Stimulated activated effector memory CD8-positive, alpha-beta T cell treated with anti-CD3 and anti-CD28 coated beads, Interleukin-12 subunit alpha, Interleukin-12 subunit beta, amount 100 ng/mL, for 72 hours (primary cell): ENCODE measurements at regions not wholly inside any gene's neighbourhood (a gene's known extent, or its start where the extent isn't known, plus 50 kb on each side); places are given as distances from the start of the nearest gene placed in this dataset.
"Not testable (repeated sequence)": the region's sequence is repeated elsewhere in the genome, so short reads cannot be mapped to it uniquely, and the experiment has no call there.

Source experiments
- ATAC-seq: fragments of 150-1000 bp; cut with Tn5 transposase; 2 replicates; pipeline ENCODE4 v1.10.0; 2021
- DNase-seq, 2 donors: peaks; one replicate each; pipeline ENCODE4 v3.0.0; 2021 to 2022; ENCODE audit warnings: low spot score in 2 of 2
- H3K27ac Mint-ChIP-seq: one replicate; pipeline ENCODE4 v1.8.0; 2022; ENCODE audit warnings: mild to moderate bottlenecking, mixed read lengths
- H3K36me3 Mint-ChIP-seq: one replicate; pipeline ENCODE4 v1.8.0; 2022; ENCODE audit warnings: mild to moderate bottlenecking, mixed read lengths
- H3K4me1 Mint-ChIP-seq: one replicate; pipeline ENCODE4 v1.8.0; 2022; ENCODE audit warnings: mixed read lengths
- H3K4me3 Mint-ChIP-seq: one replicate; pipeline ENCODE4 v1.8.0; 2022; ENCODE audit warnings: mild to moderate bottlenecking, mixed read lengths
- H3K9me3 Mint-ChIP-seq: one replicate; pipeline ENCODE4 v1.8.0; 2022; ENCODE audit warnings: mixed read lengths

DNA sequence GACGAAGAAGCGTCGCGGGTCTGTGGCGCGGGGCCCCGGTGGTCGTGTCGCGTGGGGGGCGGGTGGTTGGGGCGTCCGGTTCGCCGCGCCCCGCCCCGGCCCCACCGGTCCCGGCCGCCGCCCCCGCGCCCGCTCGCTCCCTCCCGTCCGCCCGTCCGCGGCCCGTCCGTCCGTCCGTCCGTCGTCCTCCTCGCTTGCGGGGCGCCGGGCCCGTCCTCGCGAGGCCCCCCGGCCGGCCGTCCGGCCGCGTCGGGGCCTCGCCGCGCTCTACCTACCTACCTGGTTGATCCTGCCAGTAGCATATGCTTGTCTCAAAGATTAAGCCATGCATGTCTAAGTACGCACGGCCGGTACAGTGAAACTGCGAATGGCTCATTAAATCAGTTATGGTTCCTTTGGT, 1533.5 kb upstream of the TPTE start:
- not testable (repeated sequence) for H3K27ac Mint-ChIP-seq, DNase-seq, ATAC-seq, H3K4me3 Mint-ChIP-seq, H3K36me3 Mint-ChIP-seq
- Mint-ChIP-seq H3K9me3 (peaks cover 25% of the 10 kb centered on the region), H3K4me1 (peaks cover 15% of the 10 kb centered on the region)

DNA sequence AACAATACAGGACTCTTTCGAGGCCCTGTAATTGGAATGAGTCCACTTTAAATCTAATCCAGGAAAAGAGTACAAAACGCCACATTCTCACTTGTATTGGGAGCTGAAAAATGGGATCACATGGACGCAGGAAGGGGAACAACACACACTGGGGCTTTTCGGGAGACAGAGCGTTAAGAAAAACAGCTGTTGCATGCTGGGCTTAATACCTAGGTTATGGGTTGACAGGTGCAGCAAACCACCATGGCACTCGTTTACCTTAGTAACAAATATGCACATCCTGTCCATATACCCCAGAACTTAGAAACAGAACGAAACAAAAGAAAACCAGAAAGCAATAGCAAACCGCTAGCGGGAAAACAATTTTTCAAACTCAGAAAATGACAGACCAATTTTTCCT, 1532.7 kb upstream of the TPTE start:
- Mint-ChIP-seq H3K4me1 (peaks cover 15% of the 10 kb centered on the region), H3K4me3 (no peak overlapping the region), H3K36me3 (no peaks in the 10 kb centered on the region), H3K9me3 (peaks cover 31% of the 10 kb centered on the region), H3K27ac (no peak overlapping the region)
- ATAC-seq (no peak), DNase-seq (no peak)

DNA sequence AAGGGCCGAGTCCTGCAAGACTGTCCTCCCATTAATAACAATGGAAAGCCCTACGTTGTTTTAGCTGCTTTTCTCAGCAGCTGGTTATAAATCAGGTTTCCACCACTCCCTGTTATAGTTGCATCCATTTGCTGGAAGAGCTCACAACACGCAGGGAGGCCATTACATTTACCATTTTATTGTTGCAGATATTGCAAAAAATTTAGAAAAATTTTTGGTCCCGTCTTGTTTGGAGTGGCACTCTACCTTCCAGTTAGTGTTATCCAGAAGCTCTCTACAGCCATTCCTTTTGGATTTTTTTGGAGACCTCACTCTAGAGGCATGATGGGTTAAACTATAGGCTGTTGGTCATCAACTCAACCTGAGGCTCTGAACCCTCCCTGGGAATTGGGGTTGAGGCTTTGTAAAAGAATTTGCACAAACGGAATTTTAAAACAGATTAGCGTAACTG, 1532.1 kb upstream of the TPTE start:
- Mint-ChIP-seq H3K27ac (no peak overlapping the region), H3K4me1 (peaks cover 15% of the 10 kb centered on the region), H3K36me3 (no peaks in the 10 kb centered on the region), H3K9me3 (peaks cover 33% of the 10 kb centered on the region), H3K4me3 (no peak overlapping the region)
- DNase-seq (no peak), ATAC-seq (no peak)

DNA sequence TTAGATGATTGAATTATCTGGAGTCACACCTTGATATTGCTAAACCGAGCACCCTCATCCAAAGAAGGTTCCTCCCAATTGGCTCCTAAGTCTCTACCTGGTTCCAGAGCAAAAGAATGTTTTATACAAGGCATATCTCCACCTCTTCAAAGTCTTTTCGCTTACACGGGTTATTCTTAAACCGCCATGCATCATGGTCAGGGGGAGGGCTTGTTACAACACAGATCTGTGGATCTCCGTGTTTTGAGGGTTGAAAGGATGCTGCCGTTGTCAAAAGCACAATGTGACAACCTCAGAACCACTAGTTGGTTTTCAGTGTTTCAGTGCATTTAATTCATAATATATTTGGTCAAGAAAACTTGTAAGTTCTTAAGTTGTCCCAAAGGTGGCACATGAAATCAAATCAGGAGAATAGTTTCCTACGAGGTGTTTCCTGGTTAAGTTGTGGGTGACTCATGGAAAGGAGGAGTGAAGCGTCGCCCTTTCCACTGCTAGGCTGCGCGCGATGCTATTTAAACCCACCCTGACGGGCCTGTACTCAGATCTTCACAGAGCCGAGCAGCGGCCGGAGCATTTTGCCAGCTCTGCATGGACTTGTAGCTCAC, 1531.6 kb upstream of the TPTE start:
- Mint-ChIP-seq H3K36me3 (no peaks in the 10 kb centered on the region), H3K4me1 (peaks cover 15% of the 10 kb centered on the region), H3K9me3 (peaks cover 34% of the 10 kb centered on the region), H3K4me3 (no peak overlapping the region), H3K27ac (no peak overlapping the region)
- peak; percentile 49 for ATAC-seq
- DNase-seq = no peak

DNA sequence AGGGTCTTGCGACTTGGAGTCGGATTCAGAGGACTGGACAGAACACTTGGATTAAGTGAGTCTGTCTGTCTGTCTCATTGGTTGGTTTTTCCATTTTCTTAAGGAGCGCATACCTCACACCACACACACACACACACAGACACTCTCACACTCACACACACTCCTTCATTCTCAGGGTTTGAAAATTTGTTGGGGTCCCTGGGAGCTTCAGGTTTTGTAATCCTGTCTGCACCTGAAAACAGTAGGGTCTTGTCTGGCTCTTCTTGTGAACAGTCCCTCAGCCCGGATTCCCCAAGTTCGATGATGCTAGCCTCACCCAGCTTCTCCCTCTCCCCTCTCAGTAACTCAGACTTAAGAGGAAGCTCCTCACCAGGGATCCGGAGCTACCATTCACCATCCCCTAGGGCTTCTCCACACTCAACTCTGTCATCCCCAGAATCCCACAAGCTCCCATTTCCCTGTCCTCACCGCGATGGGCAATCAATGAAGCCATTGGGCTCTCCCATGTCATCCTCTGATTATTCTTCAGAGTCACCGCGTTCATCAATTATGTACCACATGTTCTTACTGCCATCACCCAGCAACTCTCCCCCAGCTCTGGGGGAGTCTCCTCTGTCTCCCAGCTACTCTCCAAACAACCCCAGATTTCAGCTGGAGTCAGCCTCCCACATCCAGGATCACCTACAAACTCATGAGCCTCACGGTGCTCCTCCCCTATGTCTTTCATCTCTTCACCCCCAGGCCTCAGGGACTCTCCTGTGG, 1530.9 kb upstream of the TPTE start:
- ATAC-seq (peak; percentile 12), DNase-seq (no peak)
- Mint-ChIP-seq H3K36me3 (no peaks in the 10 kb centered on the region), H3K4me3 (no peak overlapping the region), H3K9me3 (peaks cover 34% of the 10 kb centered on the region), H3K27ac (no peak overlapping the region), H3K4me1 (peaks cover 15% of the 10 kb centered on the region)

DNA sequence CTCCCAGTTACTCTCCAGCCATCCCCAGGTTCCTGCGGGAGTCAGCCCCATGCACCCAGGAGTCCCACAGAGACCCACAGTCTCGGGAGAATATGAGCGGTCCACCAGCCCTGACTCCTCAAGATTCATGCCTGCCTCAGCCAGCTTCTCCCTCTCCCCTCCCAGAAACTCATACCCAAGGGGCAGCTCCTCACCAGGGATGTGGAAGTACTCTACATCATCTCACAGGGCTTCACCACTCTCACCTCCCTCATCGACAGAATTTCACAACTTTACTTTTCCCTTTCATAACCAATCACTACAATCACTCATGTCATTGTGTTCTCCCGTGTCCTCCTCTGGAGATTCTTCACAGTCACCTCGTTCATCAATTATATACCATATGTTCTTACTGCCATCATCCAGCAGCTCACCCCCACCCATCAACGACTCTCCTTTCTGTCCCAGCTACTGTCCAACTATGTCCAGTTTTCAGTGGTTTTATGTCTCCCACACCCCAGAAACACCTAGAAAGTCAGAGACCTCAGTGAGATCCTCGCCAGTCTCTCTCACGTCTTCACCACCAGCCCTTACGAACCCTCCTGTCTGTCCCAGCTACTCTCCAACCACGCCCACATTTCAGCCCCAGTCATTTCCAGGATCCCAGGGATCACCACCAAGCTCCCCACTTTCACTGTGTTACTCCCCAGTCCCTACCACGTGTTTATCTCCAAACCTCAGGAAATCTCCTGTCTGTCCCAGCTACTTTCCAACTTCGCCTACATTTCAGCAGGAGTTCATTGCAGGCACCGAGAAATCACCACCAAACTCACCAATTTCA, 1530.1 kb upstream of the TPTE start:
- Mint-ChIP-seq H3K36me3 (no peaks in the 10 kb centered on the region), H3K4me1 (peaks cover 15% of the 10 kb centered on the region), H3K9me3 (peaks cover 34% of the 10 kb centered on the region), H3K27ac (no peak overlapping the region), H3K4me3 (no peak overlapping the region)
- no peak for ATAC-seq
- DNase-seq = no peak

GRCh38 chr21:8991968-8992621, 1529.3 kb upstream of the TPTE start:
- DNase-seq (no peak), ATAC-seq (peak; percentile 34)
- Mint-ChIP-seq H3K36me3 (no peaks in the 10 kb centered on the region), H3K27ac (no peak overlapping the region), H3K9me3 (peaks cover 37% of the 10 kb centered on the region), H3K4me3 (no peak overlapping the region), H3K4me1 (peaks cover 15% of the 10 kb centered on the region)

- H3K4me3 Mint-ChIP-seq = no peak overlapping the region
- DNase-seq (no peak), ATAC-seq (peak; percentile 44)
- H3K36me3 Mint-ChIP-seq = no peaks in the 10 kb centered on the region
- peaks cover 37% of the 10 kb centered on the region for H3K9me3 Mint-ChIP-seq
- H3K27ac Mint-ChIP-seq = no peak overlapping the region
- peaks cover 15% of the 10 kb centered on the region for H3K4me1 Mint-ChIP-seq
Observed at GRCh38 chr21:8992731-8993174, 1528.6 kb upstream of the TPTE start.

- H3K9me3 Mint-ChIP-seq = peaks cover 37% of the 10 kb centered on the region
- no peak overlapping the region for H3K27ac Mint-ChIP-seq
Observed at GRCh38 chr21:8993284-8993942, 1528.0 kb upstream of the TPTE start.

GRCh38 chr21:8993943-8994639, 1527.3 kb upstream of the TPTE start:
- Mint-ChIP-seq H3K9me3 (peaks cover 37% of the 10 kb centered on the region), H3K36me3 (no peaks in the 10 kb centered on the region), H3K4me3 (no peak overlapping the region), H3K27ac (no peak overlapping the region), H3K4me1 (peaks cover 15% of the 10 kb centered on the region)
- DNase-seq (no peak), ATAC-seq (no peak)

More at GRCh38 chr21:8993284-8993942, 1528.0 kb upstream of the TPTE start:
- Mint-ChIP-seq H3K4me1 (peaks cover 15% of the 10 kb centered on the region), H3K36me3 (no peaks in the 10 kb centered on the region), H3K4me3 (no peak overlapping the region)
- peak; percentile 24 for ATAC-seq
- no peak for DNase-seq

GRCh38 chr21:8994640-8995511, 1526.5 kb upstream of the TPTE start:
- H3K36me3 Mint-ChIP-seq = no peaks in the 10 kb centered on the region
- DNase-seq (no peak), ATAC-seq (no peak)
- no peak overlapping the region for H3K4me3 Mint-ChIP-seq
- no peak overlapping the region for H3K27ac Mint-ChIP-seq
- peaks cover 39% of the 10 kb centered on the region for H3K9me3 Mint-ChIP-seq
- H3K4me1 Mint-ChIP-seq = peaks cover 15% of the 10 kb centered on the region

DNA sequence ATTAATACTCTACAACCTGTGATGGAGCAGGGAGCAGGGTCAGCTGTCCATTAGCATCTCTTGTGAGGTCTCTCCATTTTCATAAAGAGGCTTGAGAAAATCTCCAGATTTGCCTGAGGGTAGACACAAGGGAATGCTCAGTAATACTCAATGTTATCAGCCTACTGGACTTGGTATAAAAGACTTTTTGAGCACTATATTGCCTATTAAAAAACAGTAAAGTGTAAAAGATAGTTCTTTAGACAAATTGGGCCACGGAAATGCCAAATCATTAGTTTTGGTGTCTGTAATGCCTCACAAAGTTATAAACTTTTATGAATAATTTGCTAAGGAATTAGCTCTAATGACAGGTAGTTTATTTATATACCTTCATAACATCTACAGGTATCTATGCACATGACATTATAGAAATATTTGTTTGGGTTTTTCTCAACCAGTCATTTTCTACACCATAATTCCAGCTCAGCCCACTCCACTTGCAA, 1524.9 kb upstream of the TPTE start:
- H3K4me3 Mint-ChIP-seq, ATAC-seq, H3K36me3 Mint-ChIP-seq, H3K27ac Mint-ChIP-seq, DNase-seq: not testable (repeated sequence)
- H3K9me3 Mint-ChIP-seq = peaks cover 30% of the 10 kb centered on the region
- peaks cover 13% of the 10 kb centered on the region for H3K4me1 Mint-ChIP-seq

GRCh38 chr21:8997011-8997440, 1524.4 kb upstream of the TPTE start:
- Mint-ChIP-seq H3K4me3 (no peak overlapping the region), H3K36me3 (no peaks in the 10 kb centered on the region), H3K4me1 (peaks cover 8% of the 10 kb centered on the region), H3K9me3 (peaks cover 25% of the 10 kb centered on the region), H3K27ac (no peak overlapping the region)
- DNase-seq (no peak), ATAC-seq (no peak)
